Type B pancreatic cell (in vitro differentiated cells): ENCODE measurements at regions not wholly inside any gene's neighbourhood (a gene's known extent, or its start where the extent isn't known, plus 50 kb on each side); places are given as distances from the start of the nearest gene placed in this dataset.

ENCODE experiments used
- DNase-seq: peaks from one replicate; pipeline ENCODE4 v3.0.0; 2021; ENCODE audit warnings: mixed read lengths; ENCODE audit not compliant: unreplicated experiment; ENCODE audit errors: extremely low spot score
- H3K27ac Mint-ChIP-seq: 2 replicates; pipeline ENCODE4 v1.8.0; 2021; ENCODE audit warnings: mild to moderate bottlenecking, mixed read lengths
- H3K27me3 Mint-ChIP-seq: 2 replicates; pipeline ENCODE4 v1.8.0; 2021; ENCODE audit warnings: mixed read lengths
- H3K36me3 Mint-ChIP-seq: 2 replicates; pipeline ENCODE4 v1.8.0; 2021; ENCODE audit warnings: mixed read lengths
- H3K4me1 Mint-ChIP-seq: one replicate; pipeline ENCODE4 v1.8.0; 2021; ENCODE audit warnings: mixed read lengths; ENCODE audit not compliant: unreplicated experiment
- H3K4me3 Mint-ChIP-seq: 2 replicates; pipeline ENCODE4 v1.8.0; 2021; ENCODE audit warnings: mild to moderate bottlenecking, mixed read lengths
- H3K9me3 Mint-ChIP-seq: 2 replicates; pipeline ENCODE4 v1.8.0; 2021; ENCODE audit warnings: mixed read lengths
- CTCF ChIP-seq: fragments of 200-600 bp; sonication (generic); conservative IDR thresholded peaks from 2 replicates; pipeline ENCODE4 v1.5.0; 2021; ENCODE audit warnings: antibody characterized with exemption, mild to moderate bottlenecking

GRCh38 chr7:156022483-156023459 lies 210.5 kb upstream of the SHH start:
- peak; percentile 47 for DNase-seq
- no peaks in the 10 kb centered on the region for H3K9me3 Mint-ChIP-seq
- no peak overlapping the region for H3K4me3 Mint-ChIP-seq
- H3K36me3 Mint-ChIP-seq = no peaks in the 10 kb centered on the region
- TF ChIP-seq CTCF = no peak
- H3K4me1 Mint-ChIP-seq = peaks cover 5% of the 10 kb centered on the region
- H3K27me3 Mint-ChIP-seq = peaks cover 18% of the 10 kb centered on the region
- H3K27ac Mint-ChIP-seq = no peak overlapping the region

GRCh38 chr7:156021471-156021870 lies 209.2 kb upstream of the SHH start:
- no peaks in the 10 kb centered on the region for H3K36me3 Mint-ChIP-seq
- H3K9me3 Mint-ChIP-seq = no peaks in the 10 kb centered on the region
- no peak for DNase-seq
- H3K4me3 Mint-ChIP-seq = no peak overlapping the region
- H3K4me1 Mint-ChIP-seq = no peaks in the 10 kb centered on the region
- no peak overlapping the region for H3K27ac Mint-ChIP-seq
- TF ChIP-seq CTCF = no peak
- peaks cover 13% of the 10 kb centered on the region for H3K27me3 Mint-ChIP-seq

GRCh38 chr7:156020566-156020965 lies 208.3 kb upstream of the SHH start:
- TF ChIP-seq CTCF = no peak
- no peak overlapping the region for H3K4me3 Mint-ChIP-seq
- peak; percentile 15 for DNase-seq
- H3K9me3 Mint-ChIP-seq = no peaks in the 10 kb centered on the region
- H3K27ac Mint-ChIP-seq = no peak overlapping the region
- peaks cover 10% of the 10 kb centered on the region for H3K27me3 Mint-ChIP-seq
- H3K36me3 Mint-ChIP-seq = no peaks in the 10 kb centered on the region
- H3K4me1 Mint-ChIP-seq = no peaks in the 10 kb centered on the region

GRCh38 chr7:156019776-156020565 lies 207.7 kb upstream of the SHH start:
- Mint-ChIP-seq H3K4me1 (no peaks in the 10 kb centered on the region), H3K4me3 (no peak overlapping the region), H3K36me3 (no peaks in the 10 kb centered on the region), H3K9me3 (no peaks in the 10 kb centered on the region), H3K27me3 (peaks cover 9% of the 10 kb centered on the region), H3K27ac (no peak overlapping the region)
- TF ChIP-seq CTCF = no peak
- DNase-seq = peak; percentile 47

GRCh38 chr7:156019308-156019707 lies 207.0 kb upstream of the SHH start:
- no peak for TF ChIP-seq CTCF
- no peak overlapping the region for H3K27ac Mint-ChIP-seq
- peak; percentile 32 for DNase-seq
- peaks cover 7% of the 10 kb centered on the region for H3K27me3 Mint-ChIP-seq
- H3K36me3 Mint-ChIP-seq = no peaks in the 10 kb centered on the region
- no peak overlapping the region for H3K4me3 Mint-ChIP-seq
- H3K4me1 Mint-ChIP-seq = no peaks in the 10 kb centered on the region
- peaks cover 2% of the 10 kb centered on the region for H3K9me3 Mint-ChIP-seq
